HepG2 (cell line): ENCODE measurements at regions not wholly inside any gene's neighbourhood (a gene's known extent, or its start where the extent isn't known, plus 50 kb on each side); places are given as distances from the start of the nearest gene placed in this dataset.

ENCODE experiments used
- ATAC-seq: fragments of 200-7000 bp; cut with Tn5 transposase; 3 replicates; pipeline ENCODE4 v1.9.1; 2020; ENCODE audit warnings: mild to moderate bottlenecking, moderate library complexity
- BruUV-seq: library from RNA; stranded (reverse); fragments of 400-500 nt; replicated peaks from 2 replicates; lab custom pipeline; 2021; lab: Mats Ljungman, UMichigan
- CTCF ChIA-PET: fragments of 300-600 bp; formaldehyde crosslinking; extraction: SDS; loops from one replicate; lab custom pipeline; 2021; ENCODE audit warnings: low total read pairs, inconsistent platforms, low intra/inter-chr PET ratio; lab: Yijun Ruan, JAX
- POLR2A ChIA-PET: fragments of 350-600 bp; sonication (Branson Sonifier 250); formaldehyde crosslinking; loops from one replicate; lab custom pipeline; 2020; ENCODE audit warnings: antibody characterized with exemption, inconsistent platforms; lab: Yijun Ruan, JAX
- DNase-seq: peaks from one replicate; pipeline ENCODE4 v3.0.0-alpha.2; 2015; ENCODE audit warnings: low spot score
- FAIRE-seq: peaks from 3 replicates; lab custom pipeline; 2011; peaks lifted over from hg19 to GRCh38; lab: Jason Lieb, UNC
- H2AFZ ChIP-seq: one replicate; pipeline ENCODE4 v1.6.1; 2011; ENCODE audit warnings: low read length, inconsistent platforms
- H3K27ac ChIP-seq: fragments of 300-600 bp; 3 replicates; pipeline ENCODE4 v1.8.0; 2011; ENCODE audit warnings: mixed run types, mild to moderate bottlenecking, mixed read lengths, low read length, inconsistent platforms; ENCODE audit not compliant: insufficient read depth; ENCODE audit errors: extremely low read length
- H3K27me3 ChIP-seq, 2 experiments: fragments of 200-600 bp in 1 of 2; 2 replicates in 1 of 2; 3 replicates in 1 of 2; pipeline versions ENCODE4 v1.6.0 to v1.8.0; 2011; ENCODE audit warnings: low read length in 2 of 2, mild to moderate bottlenecking in 2 of 2, moderate library complexity in 2 of 2, inconsistent platforms in 1 of 2; ENCODE audit not compliant: insufficient read depth in 2 of 2, control insufficient read depth in 1 of 2
- H3K36me3 ChIP-seq, 2 experiments: fragments of 200-600 bp in 1 of 2; replicated peaks in 1 of 2; 2 replicates in 1 of 2; 3 replicates in 1 of 2; pipeline versions ENCODE4 v1.5.1 to v1.8.0; 2011; ENCODE audit warnings: low read length in 2 of 2, inconsistent platforms in 1 of 2; ENCODE audit not compliant: insufficient read depth in 2 of 2, control insufficient read depth in 1 of 2
- H3K4me1 ChIP-seq: 2 replicates; pipeline ENCODE4 v1.5.1; 2012; ENCODE audit warnings: low read length, inconsistent platforms; ENCODE audit not compliant: insufficient read depth
- H3K4me2 ChIP-seq: 2 replicates; pipeline ENCODE4 v1.6.0; 2011; ENCODE audit warnings: low read depth, low read length, inconsistent platforms
- H3K4me3 ChIP-seq, 3 experiments: fragments of 200-600 bp in 1 of 3; sonication (generic), shearing (Covaris generic) in 1 of 3; replicated peaks in 1 of 3; 2 replicates each; pipeline ENCODE4 v1.5.1; 2011 to 2016; ENCODE audit warnings: low read length in 3 of 3, inconsistent platforms in 2 of 3, low read depth in 2 of 3, mild to moderate bottlenecking in 2 of 3, control low read depth in 1 of 3, mixed read lengths in 1 of 3; ENCODE audit not compliant: insufficient read depth in 1 of 3
- H3K79me2 ChIP-seq: one replicate; pipeline ENCODE4 v1.6.1; 2011; ENCODE audit warnings: low read length, inconsistent platforms; ENCODE audit not compliant: insufficient read depth
- H3K9ac ChIP-seq: 2 replicates; pipeline ENCODE4 v1.6.0; 2011; ENCODE audit warnings: mild to moderate bottlenecking, low read depth, low read length, inconsistent platforms; ENCODE audit not compliant: insufficient read depth
- H3K9me3 ChIP-seq: 2 replicates; pipeline ENCODE4 v1.5.1; 2012; ENCODE audit warnings: mild to moderate bottlenecking, low read length
- H4K20me1 ChIP-seq: 2 replicates; pipeline ENCODE4 v1.6.0; 2011; ENCODE audit warnings: inconsistent platforms, mild to moderate bottlenecking, low read length, moderate library complexity; ENCODE audit not compliant: insufficient read depth
- KLF6 ChIP-seq: IDR thresholded peaks from 2 replicates; pipeline ENCODE4 v1.8.0; 2016; ENCODE audit warnings: missing biosample characterization, missing genetic modification reagents
- MAZ ChIP-seq, 2 experiments: sonication (generic) in 1 of 2; formaldehyde crosslinking in 1 of 2; IDR thresholded peaks; 2 replicates each; pipeline versions ENCODE4 v1.5.0 to v1.6.1; 2012 to 2020; ENCODE audit warnings: low read depth in 2 of 2, mild to moderate bottlenecking in 2 of 2, borderline replicate concordance in 1 of 2, improper control_type of control experiment in 1 of 2, low read length in 1 of 2, missing genetic modification reagents in 1 of 2, moderate library complexity in 1 of 2
- SRSF1 ChIP-seq: fragments of 200-400 bp; formaldehyde crosslinking; optimal IDR thresholded peaks from 2 replicates; pipeline ENCODE3; 2017; ENCODE audit warnings: mild to moderate bottlenecking, low read depth, low read length, moderate library complexity
- ZNF484 ChIP-seq: sonication (generic); formaldehyde crosslinking; IDR thresholded peaks from 2 replicates; pipeline ENCODE4 v1.5.1; 2020; ENCODE audit warnings: mild to moderate bottlenecking, low read depth, missing genetic modification reagents, borderline replicate concordance
- ZNF614 ChIP-seq: IDR thresholded peaks from 2 replicates; pipeline ENCODE4 v1.6.1; 2018; ENCODE audit warnings: missing biosample characterization, missing genetic modification reagents, inconsistent platforms, borderline replicate concordance
- ZNF788 ChIP-seq: sonication (generic); formaldehyde crosslinking; IDR thresholded peaks from 2 replicates; pipeline ENCODE4 v1.5.0; 2020; ENCODE audit warnings: mild to moderate bottlenecking, missing genetic modification reagents, borderline replicate concordance
- WGBS: methylation state at CpG from one replicate; pipeline ENCODE4 v1.1.6; 2017; ENCODE audit warnings: low lambda C conversion rate; 5-methylcytosine and 5-hydroxymethylcytosine counted together
- in situ Hi-C: cut with HindIII; loops from 2 replicates; pipeline ENCODE4 v1.10.0; 2017; ENCODE audit warnings: low pct_unique_long_range_greater_than_20kb; ENCODE audit not compliant: extremely low pct_ligation_motif_present
- intact Hi-C: fragments of 100-400 bp; cut with micrococcal nuclease; formaldehyde crosslinking; loops from one replicate; pipeline ENCODE4 v1.10.0; 2022; ENCODE audit not compliant: unreplicated experiment
- TF ChIP-seq, protein P1 (sequence below): fragments of 450-650 bp; IDR thresholded peaks from 2 replicates; pipeline ENCODE4 v1.6.1; 2016
- TF ChIP-seq, protein P2 (sequence below): sonication (generic); formaldehyde crosslinking; IDR thresholded peaks from 2 replicates; pipeline ENCODE4 v1.5.1; 2020; ENCODE audit warnings: missing genetic modification reagents, mild to moderate bottlenecking, borderline replicate concordance
- TF ChIP-seq, protein P3 (sequence below): sonication (generic); formaldehyde crosslinking; IDR thresholded peaks from 2 replicates; pipeline ENCODE4 v1.4.0; 2020; ENCODE audit warnings: missing genetic modification reagents

DNA sequence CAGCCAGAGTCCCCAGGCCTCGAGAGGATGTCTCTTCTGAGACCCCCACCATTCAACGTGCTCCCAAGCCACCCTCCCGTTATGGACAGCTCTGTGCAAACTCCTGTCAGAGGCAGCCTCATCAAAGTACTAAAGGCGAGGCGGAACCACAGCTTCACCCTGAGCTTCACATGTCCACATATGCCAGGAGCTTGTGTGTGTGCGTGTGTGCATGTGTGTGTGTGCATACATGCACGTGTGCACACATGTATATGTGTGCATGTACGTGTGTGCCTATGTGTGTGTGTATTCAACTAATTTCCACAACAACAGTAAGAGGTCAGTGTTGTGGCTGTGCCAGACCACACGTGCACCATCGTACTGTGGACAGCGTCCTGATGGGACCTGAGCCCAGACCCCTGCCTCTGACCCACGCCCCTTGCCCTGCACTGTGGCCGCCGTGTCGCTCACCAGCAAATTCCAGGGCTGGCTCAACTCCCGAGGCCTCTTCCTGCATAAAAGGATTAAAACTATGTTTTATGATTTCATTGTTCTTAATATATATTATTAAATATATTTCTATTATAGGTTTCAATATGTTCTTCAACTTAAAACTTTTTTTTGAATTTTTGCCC is 444.8 kb downstream of the EIPR1 start:
- Histone ChIP-seq H3K9me3 (no peaks in the 10 kb centered on the region), H3K9ac (no peak overlapping the region), H3K27ac (no peak overlapping the region), H4K20me1 (no peaks in the 10 kb centered on the region), H3K27me3 (peaks cover 0 to 12% of the 10 kb centered on the region in 2 experiments; a peak in 2 of 5 replicates)
- CTCF ChIA-PET: no interaction called here
- no TSS peak for BruUV-seq
- FAIRE-seq: no peak
- intact Hi-C loops: no loop called here
- no peak for TF ChIP-seq SRSF1
- TF ChIP-seq, protein P1, sequence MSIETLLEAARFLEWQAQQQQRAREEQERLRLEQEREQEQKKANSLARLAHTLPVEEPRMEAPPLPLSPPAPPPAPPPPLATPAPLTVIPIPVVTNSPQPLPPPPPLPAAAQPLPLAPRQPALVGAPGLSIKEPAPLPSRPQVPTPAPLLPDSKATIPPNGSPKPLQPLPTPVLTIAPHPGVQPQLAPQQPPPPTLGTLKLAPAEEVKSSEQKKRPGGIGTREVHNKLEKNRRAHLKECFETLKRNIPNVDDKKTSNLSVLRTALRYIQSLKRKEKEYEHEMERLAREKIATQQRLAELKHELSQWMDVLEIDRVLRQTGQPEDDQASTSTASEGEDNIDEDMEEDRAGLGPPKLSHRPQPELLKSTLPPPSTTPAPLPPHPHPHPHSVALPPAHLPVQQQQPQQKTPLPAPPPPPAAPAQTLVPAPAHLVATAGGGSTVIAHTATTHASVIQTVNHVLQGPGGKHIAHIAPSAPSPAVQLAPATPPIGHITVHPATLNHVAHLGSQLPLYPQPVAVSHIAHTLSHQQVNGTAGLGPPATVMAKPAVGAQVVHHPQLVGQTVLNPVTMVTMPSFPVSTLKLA: peak; percentile 75
- TF ChIP-seq, all 625 proteins: peak for 1
- no peaks in the 10 kb centered on the region for H3K36me3 ChIP-seq
- no peaks in the 10 kb centered on the region for H3K4me1 ChIP-seq
- no peak overlapping the region for H3K4me3 ChIP-seq
- 30% methylated on average over 16 of the region's 16 CpGs for WGBS
- no peaks in the 10 kb centered on the region for H3K79me2 ChIP-seq
- H2AFZ ChIP-seq: no peak overlapping the region
- no peak for DNase-seq
- in situ Hi-C loops: no loop called here
- POLR2A ChIA-PET: no interaction called here
- no peak overlapping the region for H3K4me2 ChIP-seq
- ATAC-seq: no peak

DNA sequence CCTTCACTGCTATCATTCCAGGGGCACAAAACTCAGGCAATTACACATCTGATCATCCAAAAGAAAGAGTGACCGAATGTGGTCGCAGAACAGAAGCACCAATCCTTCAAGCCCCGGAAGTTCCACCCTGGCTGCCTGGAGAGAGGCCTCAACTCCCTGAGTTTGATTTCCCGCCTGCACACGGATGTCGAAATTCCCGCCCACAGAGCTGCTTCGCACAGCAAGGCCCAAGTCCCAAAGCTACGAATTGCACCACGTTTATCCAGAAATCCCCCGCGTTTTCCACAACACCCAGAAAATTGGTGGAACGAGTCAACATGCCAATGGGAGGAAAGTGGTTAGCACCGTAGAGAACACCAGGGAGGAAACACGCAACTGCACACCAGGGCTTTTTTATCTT is 445.4 kb downstream of the EIPR1 start:
- H3K79me2 ChIP-seq: no peaks in the 10 kb centered on the region
- no TSS peak for BruUV-seq
- no peaks in the 10 kb centered on the region for H3K4me1 ChIP-seq
- H3K27me3 ChIP-seq: peaks cover 0 to 12% of the 10 kb centered on the region in 2 experiments; a peak in 2 of 5 replicates
- 52% methylated on average over 15 of the region's 15 CpGs for WGBS
- H4K20me1 ChIP-seq: no peaks in the 10 kb centered on the region
- H3K36me3 ChIP-seq: no peaks in the 10 kb centered on the region
- no peaks in the 10 kb centered on the region for H3K9me3 ChIP-seq
- no peak overlapping the region for H3K9ac ChIP-seq
- POLR2A ChIA-PET: no interaction called here
- FAIRE-seq: no peak
- H3K27ac ChIP-seq: no peak overlapping the region
- intact Hi-C loops: no loop called here
- in situ Hi-C loops: no loop called here
- H3K4me3 ChIP-seq: no peak overlapping the region
- ATAC-seq: no peak
- DNase-seq: no peak
- TF ChIP-seq ZNF484 (CRISPR knock-in tag): no peak
- TF ChIP-seq, protein P2, sequence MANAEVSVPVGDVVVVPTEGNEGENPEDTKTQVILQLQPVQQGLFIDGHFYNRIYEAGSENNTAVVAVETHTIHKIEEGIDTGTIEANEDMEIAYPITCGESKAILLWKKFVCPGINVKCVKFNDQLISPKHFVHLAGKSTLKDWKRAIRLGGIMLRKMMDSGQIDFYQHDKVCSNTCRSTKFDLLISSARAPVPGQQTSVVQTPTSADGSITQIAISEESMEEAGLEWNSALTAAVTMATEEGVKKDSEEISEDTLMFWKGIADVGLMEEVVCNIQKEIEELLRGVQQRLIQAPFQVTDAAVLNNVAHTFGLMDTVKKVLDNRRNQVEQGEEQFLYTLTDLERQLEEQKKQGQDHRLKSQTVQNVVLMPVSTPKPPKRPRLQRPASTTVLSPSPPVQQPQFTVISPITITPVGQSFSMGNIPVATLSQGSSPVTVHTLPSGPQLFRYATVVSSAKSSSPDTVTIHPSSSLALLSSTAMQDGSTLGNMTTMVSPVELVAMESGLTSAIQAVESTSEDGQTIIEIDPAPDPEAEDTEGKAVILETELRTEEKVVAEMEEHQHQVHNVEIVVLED (CRISPR knock-in tag): no peak
- no peak for TF ChIP-seq ZNF788 (CRISPR knock-in tag)
- TF ChIP-seq MAZ (IDR thresholded peaks at IDR 0.05; ENCODE audit: borderline replicate concordance, low read depth, low read length): no peak
- TF ChIP-seq MAZ (CRISPR knock-in tag; IDR thresholded peaks at IDR 0.05; ENCODE audit: low read depth): no peak
- TF ChIP-seq, protein P3, sequence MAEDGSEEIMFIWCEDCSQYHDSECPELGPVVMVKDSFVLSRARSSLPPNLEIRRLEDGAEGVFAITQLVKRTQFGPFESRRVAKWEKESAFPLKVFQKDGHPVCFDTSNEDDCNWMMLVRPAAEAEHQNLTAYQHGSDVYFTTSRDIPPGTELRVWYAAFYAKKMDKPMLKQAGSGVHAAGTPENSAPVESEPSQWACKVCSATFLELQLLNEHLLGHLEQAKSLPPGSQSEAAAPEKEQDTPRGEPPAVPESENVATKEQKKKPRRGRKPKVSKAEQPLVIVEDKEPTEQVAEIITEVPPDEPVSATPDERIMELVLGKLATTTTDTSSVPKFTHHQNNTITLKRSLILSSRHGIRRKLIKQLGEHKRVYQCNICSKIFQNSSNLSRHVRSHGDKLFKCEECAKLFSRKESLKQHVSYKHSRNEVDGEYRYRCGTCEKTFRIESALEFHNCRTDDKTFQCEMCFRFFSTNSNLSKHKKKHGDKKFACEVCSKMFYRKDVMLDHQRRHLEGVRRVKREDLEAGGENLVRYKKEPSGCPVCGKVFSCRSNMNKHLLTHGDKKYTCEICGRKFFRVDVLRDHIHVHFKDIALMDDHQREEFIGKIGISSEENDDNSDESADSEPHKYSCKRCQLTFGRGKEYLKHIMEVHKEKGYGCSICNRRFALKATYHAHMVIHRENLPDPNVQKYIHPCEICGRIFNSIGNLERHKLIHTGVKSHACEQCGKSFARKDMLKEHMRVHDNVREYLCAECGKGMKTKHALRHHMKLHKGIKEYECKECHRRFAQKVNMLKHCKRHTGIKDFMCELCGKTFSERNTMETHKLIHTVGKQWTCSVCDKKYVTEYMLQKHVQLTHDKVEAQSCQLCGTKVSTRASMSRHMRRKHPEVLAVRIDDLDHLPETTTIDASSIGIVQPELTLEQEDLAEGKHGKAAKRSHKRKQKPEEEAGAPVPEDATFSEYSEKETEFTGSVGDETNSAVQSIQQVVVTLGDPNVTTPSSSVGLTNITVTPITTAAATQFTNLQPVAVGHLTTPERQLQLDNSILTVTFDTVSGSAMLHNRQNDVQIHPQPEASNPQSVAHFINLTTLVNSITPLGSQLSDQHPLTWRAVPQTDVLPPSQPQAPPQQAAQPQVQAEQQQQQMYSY (CRISPR knock-in tag): no peak
- no peak for TF ChIP-seq ZNF614 (CRISPR knock-in tag)
- TF ChIP-seq KLF6: no peak
- CTCF ChIA-PET: no interaction called here
- H3K4me2 ChIP-seq: no peak overlapping the region
- no peak overlapping the region for H2AFZ ChIP-seq
